GM12875 (cell line): ENCODE measurements at regions not wholly inside any gene's neighbourhood (a gene's known extent, or its start where the extent isn't known, plus 50 kb on each side); places are given as distances from the start of the nearest gene placed in this dataset.

ENCODE experiments used
- H3K4me3 ChIP-seq: one replicate; pipeline ENCODE4 v1.5.1; 2011; ENCODE audit warnings: low read depth, low read length, control low read depth
- TF ChIP-seq, protein P1 (sequence below): IDR thresholded peaks from 2 replicates; pipeline ENCODE4 v1.5.1; 2011; ENCODE audit warnings: low read depth, mild to moderate bottlenecking, control low read depth, inconsistent platforms, low read length, moderate library complexity, borderline replicate concordance; ENCODE audit not compliant: insufficient read depth

DNA sequence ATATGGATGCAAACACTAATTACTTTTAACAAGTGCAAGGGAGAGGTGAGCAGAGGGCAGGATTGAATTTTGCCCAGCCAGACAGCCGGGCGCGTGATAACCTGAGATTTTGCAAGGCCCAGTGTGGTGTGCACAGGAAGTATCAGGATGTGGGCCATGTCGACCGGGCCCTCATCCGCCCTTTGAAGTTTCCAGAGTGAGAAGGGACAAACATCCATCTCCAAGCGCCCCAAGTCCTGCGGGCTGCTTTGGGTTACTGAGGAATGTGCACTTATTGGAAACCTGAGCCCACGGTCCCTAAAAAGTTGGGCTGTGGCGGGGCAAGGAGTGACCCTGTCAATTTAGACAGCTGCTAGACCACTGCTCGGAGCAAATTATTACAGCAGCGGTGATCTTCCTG lies 272.2 kb upstream of the IRX2 start:
- no peak overlapping the region for H3K4me3 ChIP-seq
- TF ChIP-seq, protein P1, sequence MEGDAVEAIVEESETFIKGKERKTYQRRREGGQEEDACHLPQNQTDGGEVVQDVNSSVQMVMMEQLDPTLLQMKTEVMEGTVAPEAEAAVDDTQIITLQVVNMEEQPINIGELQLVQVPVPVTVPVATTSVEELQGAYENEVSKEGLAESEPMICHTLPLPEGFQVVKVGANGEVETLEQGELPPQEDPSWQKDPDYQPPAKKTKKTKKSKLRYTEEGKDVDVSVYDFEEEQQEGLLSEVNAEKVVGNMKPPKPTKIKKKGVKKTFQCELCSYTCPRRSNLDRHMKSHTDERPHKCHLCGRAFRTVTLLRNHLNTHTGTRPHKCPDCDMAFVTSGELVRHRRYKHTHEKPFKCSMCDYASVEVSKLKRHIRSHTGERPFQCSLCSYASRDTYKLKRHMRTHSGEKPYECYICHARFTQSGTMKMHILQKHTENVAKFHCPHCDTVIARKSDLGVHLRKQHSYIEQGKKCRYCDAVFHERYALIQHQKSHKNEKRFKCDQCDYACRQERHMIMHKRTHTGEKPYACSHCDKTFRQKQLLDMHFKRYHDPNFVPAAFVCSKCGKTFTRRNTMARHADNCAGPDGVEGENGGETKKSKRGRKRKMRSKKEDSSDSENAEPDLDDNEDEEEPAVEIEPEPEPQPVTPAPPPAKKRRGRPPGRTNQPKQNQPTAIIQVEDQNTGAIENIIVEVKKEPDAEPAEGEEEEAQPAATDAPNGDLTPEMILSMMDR = no peak

DNA sequence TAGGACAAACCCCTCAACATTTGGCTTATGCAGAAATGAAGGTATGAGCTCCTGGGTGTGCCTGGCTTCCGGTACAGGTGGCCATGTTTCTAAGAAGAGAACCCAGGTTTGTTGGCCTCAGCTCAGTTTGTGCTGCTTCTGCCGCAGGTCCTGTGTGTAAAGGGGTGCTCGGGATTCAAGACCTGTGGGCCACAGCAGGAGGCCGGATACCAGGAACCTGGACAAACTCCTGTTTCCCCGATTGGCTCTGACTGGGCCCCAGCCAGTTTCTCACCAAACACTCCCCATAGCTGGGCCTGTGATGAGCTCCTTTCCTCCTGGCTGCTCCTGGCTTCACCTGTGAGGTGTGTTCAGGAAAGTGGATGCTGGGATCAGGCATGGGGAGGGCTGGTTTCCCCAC lies 271.2 kb upstream of the IRX2 start:
- H3K4me3 ChIP-seq = no peak overlapping the region
- TF ChIP-seq, protein P1 = no peak

DNA sequence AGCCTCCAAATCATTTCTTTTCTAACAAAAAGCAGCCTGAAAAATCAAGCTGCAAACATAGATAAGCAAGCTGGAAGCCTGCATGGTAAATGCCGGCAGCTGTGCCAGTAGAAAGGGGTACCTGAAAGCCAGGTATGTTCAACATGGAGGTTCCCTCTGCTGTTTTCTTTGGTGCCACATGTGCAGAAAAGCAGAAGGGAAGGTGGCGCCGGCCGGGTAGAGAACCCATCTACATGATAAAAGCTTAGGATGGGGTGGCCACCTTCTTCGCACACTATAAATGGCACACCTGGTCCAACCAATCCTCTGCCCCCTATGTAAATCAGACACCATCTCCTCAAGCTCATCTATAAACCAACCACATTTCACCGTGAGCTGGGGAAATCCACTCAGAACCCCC lies 268.9 kb upstream of the IRX2 start:
- TF ChIP-seq, protein P1 = no peak
- H3K4me3 ChIP-seq = no peak overlapping the region

DNA sequence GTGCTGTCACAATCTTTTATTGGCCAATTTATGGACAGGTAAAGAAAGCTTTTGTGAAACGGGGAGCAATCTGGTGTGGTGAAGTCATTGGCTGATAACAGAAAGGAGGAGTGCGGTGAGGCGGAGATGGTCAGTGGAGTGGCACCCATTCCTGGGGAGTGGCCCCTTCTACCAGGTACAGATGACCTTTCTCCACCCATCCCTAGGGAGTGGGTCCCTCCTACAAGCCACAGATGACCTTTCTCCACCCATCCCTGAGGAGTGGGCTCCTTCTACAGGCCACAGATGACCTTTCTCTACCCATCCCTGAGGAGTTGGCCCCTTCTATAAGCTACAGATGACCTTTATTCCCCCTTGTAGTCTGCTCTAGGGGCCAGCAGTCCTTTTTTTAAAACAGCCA lies 267.6 kb upstream of the IRX2 start:
- H3K4me3 ChIP-seq = no peak overlapping the region
- TF ChIP-seq, protein P1 = no peak

DNA sequence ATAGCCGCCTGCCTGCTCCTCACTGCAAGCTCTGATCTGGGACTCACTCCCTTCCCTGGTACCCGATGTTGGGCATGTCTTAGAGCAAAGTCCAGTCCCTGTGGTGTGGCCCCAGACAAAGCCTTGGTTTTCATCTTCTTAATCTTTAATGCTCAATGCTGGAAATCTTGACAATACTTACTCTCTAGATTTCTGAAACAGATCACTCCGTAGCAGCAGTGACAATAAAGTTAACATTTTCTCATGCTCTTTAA lies 260.2 kb upstream of the IRX2 start:
- no peak overlapping the region for H3K4me3 ChIP-seq
- TF ChIP-seq, protein P1 = no peak

DNA sequence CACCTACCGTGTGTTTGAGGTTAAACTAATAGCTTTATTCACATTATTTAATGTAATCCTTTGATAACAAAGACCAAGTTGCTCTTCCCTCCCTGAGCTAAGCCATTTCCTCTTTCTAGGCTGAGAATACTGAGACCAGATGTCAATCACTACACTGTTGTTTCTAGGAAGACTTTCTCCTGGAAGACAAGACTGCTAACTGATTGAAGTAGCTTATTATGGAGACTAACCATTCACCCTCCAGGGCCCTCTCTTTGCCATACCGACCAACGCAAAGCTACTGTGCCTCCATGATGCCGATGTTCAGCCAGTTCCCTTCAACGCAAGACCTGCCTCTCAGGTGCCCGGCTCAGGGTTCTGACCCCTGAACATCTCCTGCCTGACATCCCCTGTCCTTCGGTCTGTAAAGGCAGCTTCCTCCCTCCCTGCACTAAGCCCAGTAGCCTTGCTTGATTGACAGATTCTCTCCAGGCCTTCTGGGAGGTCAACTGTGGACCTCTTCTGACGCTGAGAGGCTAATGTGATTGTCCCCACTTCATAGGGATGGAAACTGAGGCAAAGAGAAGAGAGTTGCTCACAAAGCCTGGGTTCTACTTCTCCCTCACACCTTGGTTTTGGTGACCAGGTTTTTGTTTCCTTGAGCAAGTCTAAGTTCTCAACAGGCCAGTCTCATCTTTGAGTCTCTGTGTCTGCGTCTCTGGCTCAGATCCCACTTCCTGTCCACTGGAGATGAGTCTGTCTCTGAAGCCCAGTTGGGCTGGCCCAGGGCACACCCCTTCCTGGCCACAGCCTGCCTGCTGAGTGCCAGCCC lies 259.7 kb upstream of the IRX2 start:
- TF ChIP-seq, protein P1 = no peak
- no peak overlapping the region for H3K4me3 ChIP-seq

DNA sequence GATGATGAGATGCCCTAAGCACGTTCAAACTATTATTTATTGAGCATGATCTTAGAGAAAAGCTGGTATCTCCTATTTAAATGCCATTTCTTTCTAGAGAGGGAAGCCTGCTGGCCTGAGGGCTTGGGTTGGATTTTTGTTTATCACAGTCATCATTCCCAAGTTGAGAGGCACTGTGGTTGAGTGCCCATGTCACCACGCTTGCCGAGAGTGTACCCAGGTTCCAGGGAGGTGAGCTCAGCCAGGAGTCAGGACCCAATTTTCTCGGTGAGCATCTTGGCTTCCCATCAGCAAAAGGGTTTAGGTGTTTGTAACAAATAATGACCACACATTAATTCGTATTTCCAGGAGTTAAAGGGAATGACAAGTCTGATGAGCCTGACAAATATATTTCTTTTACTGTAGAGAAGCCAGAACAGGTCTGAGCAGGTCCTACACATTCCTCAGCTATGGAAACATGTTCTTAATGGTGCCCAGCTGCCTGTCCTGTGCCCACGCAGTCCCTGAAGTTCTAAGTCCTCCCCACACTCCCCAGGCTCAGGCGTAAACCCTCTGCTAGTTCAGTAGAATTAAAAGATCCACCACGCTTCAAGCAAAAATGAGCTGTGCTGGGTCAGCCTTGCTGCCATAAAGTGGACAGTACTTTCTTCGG lies 258.9 kb upstream of the IRX2 start:
- no peak overlapping the region for H3K4me3 ChIP-seq
- TF ChIP-seq, protein P1 = no peak
